ENCODE measurements at regions not wholly inside any gene's neighbourhood (a gene's known extent, or its start where the extent isn't known, plus 50 kb on each side); places are given as distances from the start of the nearest gene placed in this dataset.

DNA sequence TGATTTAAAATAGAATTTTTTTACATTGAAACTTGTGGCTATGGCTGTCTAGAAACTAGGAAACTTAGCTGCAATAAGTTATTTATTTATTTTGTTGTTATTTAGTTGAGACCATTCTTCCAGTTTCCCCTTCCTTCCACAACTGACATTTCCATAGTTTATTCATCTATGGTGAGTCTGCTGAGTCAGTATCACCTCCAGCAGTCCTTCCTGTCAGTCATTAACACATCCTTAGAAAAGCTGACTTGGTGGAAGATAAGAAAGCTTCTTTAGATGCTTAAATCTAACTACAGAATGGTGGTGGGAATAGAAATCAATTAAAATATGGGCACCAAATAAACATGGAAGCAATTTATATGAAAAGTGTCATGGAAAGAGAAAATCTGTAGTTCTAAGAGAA, 714.0 kb downstream of the RWDD3 start:
- TF ChIP-seq, protein P1, sequence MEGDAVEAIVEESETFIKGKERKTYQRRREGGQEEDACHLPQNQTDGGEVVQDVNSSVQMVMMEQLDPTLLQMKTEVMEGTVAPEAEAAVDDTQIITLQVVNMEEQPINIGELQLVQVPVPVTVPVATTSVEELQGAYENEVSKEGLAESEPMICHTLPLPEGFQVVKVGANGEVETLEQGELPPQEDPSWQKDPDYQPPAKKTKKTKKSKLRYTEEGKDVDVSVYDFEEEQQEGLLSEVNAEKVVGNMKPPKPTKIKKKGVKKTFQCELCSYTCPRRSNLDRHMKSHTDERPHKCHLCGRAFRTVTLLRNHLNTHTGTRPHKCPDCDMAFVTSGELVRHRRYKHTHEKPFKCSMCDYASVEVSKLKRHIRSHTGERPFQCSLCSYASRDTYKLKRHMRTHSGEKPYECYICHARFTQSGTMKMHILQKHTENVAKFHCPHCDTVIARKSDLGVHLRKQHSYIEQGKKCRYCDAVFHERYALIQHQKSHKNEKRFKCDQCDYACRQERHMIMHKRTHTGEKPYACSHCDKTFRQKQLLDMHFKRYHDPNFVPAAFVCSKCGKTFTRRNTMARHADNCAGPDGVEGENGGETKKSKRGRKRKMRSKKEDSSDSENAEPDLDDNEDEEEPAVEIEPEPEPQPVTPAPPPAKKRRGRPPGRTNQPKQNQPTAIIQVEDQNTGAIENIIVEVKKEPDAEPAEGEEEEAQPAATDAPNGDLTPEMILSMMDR (IDR thresholded peaks at IDR 0.05; ENCODE audit: insufficient read depth, low read length, poor library complexity, severe bottlenecking) = no peak
- TF ChIP-seq EZH2phosphoT487 (conservative IDR thresholded peaks at IDR 0.05; ENCODE audit: low read length) = no peak
